ENCODE measurements at regions not wholly inside any gene's neighbourhood (a gene's known extent, or its start where the extent isn't known, plus 50 kb on each side); places are given as distances from the start of the nearest gene placed in this dataset.

GRCh38 chr1:218971156-218971555, 202.5 kb upstream of the LYPLAL1 start:
- H3K9ac ChIP-seq (ENCODE audit: insufficient read depth, low read length, poor library complexity, severe bottlenecking) = no peak overlapping the region
- Mint-ChIP-seq H3K36me3 (no peaks in the 10 kb centered on the region), H3K27me3 (ENCODE audit: low read depth in 3 of 3) (no peaks in the 10 kb centered on the region), H3K4me1 (no peaks in the 10 kb centered on the region), H3K4me3 (no peak overlapping the region), H3K27ac (no peak overlapping the region), H3K9me3 (peaks cover 0 to 6% (median 0%) of the 10 kb centered on the region in 7 donors)
- H3K27ac ChIP-seq (ENCODE audit: low read depth in 1 of 2, low read length in 2 of 2) = no peak overlapping the region
- no peaks in the 10 kb centered on the region for H4K20me1 ChIP-seq (ENCODE audit: insufficient read depth, low read length)
- no peak overlapping the region for H3K4me3 ChIP-seq (replicated peaks in 1 of 3; ENCODE audit: low read depth in 2 of 3, low read length in 3 of 3)
- H3K79me2 ChIP-seq (ENCODE audit: insufficient read depth, low read length) = no peaks in the 10 kb centered on the region
- no peak overlapping the region for H3K4me2 ChIP-seq (replicated peaks; ENCODE audit: extremely low read depth, low read length, poor library complexity, severe bottlenecking)
- no peaks in the 10 kb centered on the region for H3K36me3 ChIP-seq (replicated peaks in 1 of 2; ENCODE audit: control insufficient read depth in 1 of 2, insufficient read depth in 2 of 2, low read length in 2 of 2)
- no peak for DNase-seq
- TF ChIP-seq, protein P1, sequence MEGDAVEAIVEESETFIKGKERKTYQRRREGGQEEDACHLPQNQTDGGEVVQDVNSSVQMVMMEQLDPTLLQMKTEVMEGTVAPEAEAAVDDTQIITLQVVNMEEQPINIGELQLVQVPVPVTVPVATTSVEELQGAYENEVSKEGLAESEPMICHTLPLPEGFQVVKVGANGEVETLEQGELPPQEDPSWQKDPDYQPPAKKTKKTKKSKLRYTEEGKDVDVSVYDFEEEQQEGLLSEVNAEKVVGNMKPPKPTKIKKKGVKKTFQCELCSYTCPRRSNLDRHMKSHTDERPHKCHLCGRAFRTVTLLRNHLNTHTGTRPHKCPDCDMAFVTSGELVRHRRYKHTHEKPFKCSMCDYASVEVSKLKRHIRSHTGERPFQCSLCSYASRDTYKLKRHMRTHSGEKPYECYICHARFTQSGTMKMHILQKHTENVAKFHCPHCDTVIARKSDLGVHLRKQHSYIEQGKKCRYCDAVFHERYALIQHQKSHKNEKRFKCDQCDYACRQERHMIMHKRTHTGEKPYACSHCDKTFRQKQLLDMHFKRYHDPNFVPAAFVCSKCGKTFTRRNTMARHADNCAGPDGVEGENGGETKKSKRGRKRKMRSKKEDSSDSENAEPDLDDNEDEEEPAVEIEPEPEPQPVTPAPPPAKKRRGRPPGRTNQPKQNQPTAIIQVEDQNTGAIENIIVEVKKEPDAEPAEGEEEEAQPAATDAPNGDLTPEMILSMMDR (IDR thresholded peaks at IDR 0.05) = no peak
- no peaks in the 10 kb centered on the region for H3K27me3 ChIP-seq (ENCODE audit: control insufficient read depth in 2 of 2, insufficient read depth in 2 of 2, low read length in 2 of 2)
- 88% methylated on average over 1 of the region's 1 CpG for WGBS (ENCODE audit: insufficient coverage)
- intact Hi-C loops (cut with micrococcal nuclease) = no loop called here
- H2AFZ ChIP-seq (ENCODE audit: insufficient read depth, low read depth, low read length, poor library complexity, severe bottlenecking) = no peak overlapping the region
- no peaks in the 10 kb centered on the region for H3K9me3 ChIP-seq (replicated peaks in 1 of 2; ENCODE audit: control insufficient read depth in 1 of 2, insufficient read depth in 1 of 2, low read length in 2 of 2)
- H3K4me1 ChIP-seq (ENCODE audit: control insufficient read depth in 1 of 2, insufficient read depth in 2 of 2, low read length in 2 of 2) = no peaks in the 10 kb centered on the region

DNA sequence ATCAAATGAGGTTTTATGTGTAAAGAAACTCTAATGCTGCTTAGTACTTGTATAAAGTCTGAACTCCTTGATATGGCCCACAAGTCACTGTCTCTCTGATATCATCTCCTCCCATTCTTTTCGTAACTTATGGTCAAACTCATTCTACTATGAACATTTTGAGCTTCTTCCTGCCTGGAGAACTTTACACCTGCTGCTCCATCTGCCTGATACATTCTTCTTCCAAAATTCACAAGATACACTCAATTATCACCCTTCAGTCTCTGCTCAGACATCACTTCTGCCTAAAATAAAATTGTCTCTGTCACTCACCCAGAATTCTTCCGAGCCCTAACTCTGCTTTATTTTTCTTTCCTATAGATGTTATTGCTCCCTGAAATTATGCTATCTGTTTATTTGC, 192.8 kb upstream of the LYPLAL1 start:
- no peak overlapping the region for H3K27ac ChIP-seq (ENCODE audit: low read depth in 1 of 2, low read length in 2 of 2)
- Mint-ChIP-seq H3K9me3 (peaks cover 0 to 2% (median 0%) of the 10 kb centered on the region in 7 donors), H3K4me3 (no peak overlapping the region), H3K36me3 (no peaks in the 10 kb centered on the region), H3K4me1 (no peaks in the 10 kb centered on the region), H3K27ac (no peak overlapping the region), H3K27me3 (ENCODE audit: low read depth in 3 of 3) (peaks cover 0 to 2% (median 2%) of the 10 kb centered on the region in 3 donors)
- H2AFZ ChIP-seq (ENCODE audit: insufficient read depth, low read depth, low read length, poor library complexity, severe bottlenecking) = no peak overlapping the region
- no peaks in the 10 kb centered on the region for H3K9me3 ChIP-seq (replicated peaks in 1 of 2; ENCODE audit: control insufficient read depth in 1 of 2, insufficient read depth in 1 of 2, low read length in 2 of 2)
- intact Hi-C loops (cut with micrococcal nuclease) = no loop called here
- no peak overlapping the region for H3K4me2 ChIP-seq (replicated peaks; ENCODE audit: extremely low read depth, low read length, poor library complexity, severe bottlenecking)
- no peaks in the 10 kb centered on the region for H3K4me1 ChIP-seq (ENCODE audit: control insufficient read depth in 1 of 2, insufficient read depth in 2 of 2, low read length in 2 of 2)
- H3K36me3 ChIP-seq (replicated peaks in 1 of 2; ENCODE audit: control insufficient read depth in 1 of 2, insufficient read depth in 2 of 2, low read length in 2 of 2) = no peaks in the 10 kb centered on the region
- DNase-seq = no peak
- H3K27me3 ChIP-seq (ENCODE audit: control insufficient read depth in 2 of 2, insufficient read depth in 2 of 2, low read length in 2 of 2) = no peaks in the 10 kb centered on the region
- WGBS (ENCODE audit: insufficient coverage) = 67% methylated on average over 1 of the region's 2 CpGs
- TF ChIP-seq, protein P1 (IDR thresholded peaks at IDR 0.05) = no peak
- H4K20me1 ChIP-seq (ENCODE audit: insufficient read depth, low read length) = no peaks in the 10 kb centered on the region
- H3K9ac ChIP-seq (ENCODE audit: insufficient read depth, low read length, poor library complexity, severe bottlenecking) = no peak overlapping the region
- H3K79me2 ChIP-seq (ENCODE audit: insufficient read depth, low read length) = no peaks in the 10 kb centered on the region
- H3K4me3 ChIP-seq (replicated peaks in 1 of 3; ENCODE audit: low read depth in 2 of 3, low read length in 3 of 3) = no peak overlapping the region
